H1 (cell line): ENCODE measurements at regions not wholly inside any gene's neighbourhood (a gene's known extent, or its start where the extent isn't known, plus 50 kb on each side); places are given as distances from the start of the nearest gene placed in this dataset.

Experiments used
- CTCF ChIA-PET: fragments of 300-600 bp; sonication (Branson Sonifier 250); formaldehyde crosslinking; loops from one replicate; lab custom pipeline; 2021; ENCODE audit not compliant: partially characterized antibody; lab: Charles Lee
- POLR2A ChIA-PET: fragments of 300-600 bp; sonication (Branson Sonifier 250); formaldehyde crosslinking; loops from one replicate; lab custom pipeline; 2021; ENCODE audit warnings: inconsistent platforms; ENCODE audit not compliant: partially characterized antibody; lab: Charles Lee
- DNase-seq, 2 experiments: peaks; one replicate each; pipeline versions ENCODE4 v3.0.0 to v3.0.0-alpha.2; 2010 to 2022; ENCODE audit warnings: low spot score in 2 of 2, low read depth in 1 of 2, mixed read lengths in 1 of 2
- FAIRE-seq: peaks from 2 replicates; lab custom pipeline; 2011; peaks lifted over from hg19 to GRCh38; lab: Jason Lieb, UNC
- H2AFZ ChIP-seq: 2 replicates; pipeline ENCODE4 v1.8.1; 2012; ENCODE audit warnings: low read length, inconsistent platforms
- H2AK5ac ChIP-seq: 2 replicates; pipeline ENCODE4 v1.6.1; 2013; ENCODE audit warnings: low read depth, low read length
- H2BK120ac ChIP-seq: replicated peaks from 2 replicates; pipeline ENCODE3; 2013; ENCODE audit warnings: low read depth, low read length, inconsistent platforms
- H2BK12ac ChIP-seq: 2 replicates; pipeline ENCODE4 v1.6.1; 2013; ENCODE audit warnings: low read depth, low read length
- H2BK15ac ChIP-seq: 2 replicates; pipeline ENCODE4 v1.6.1; 2013; ENCODE audit warnings: low read length
- H2BK20ac ChIP-seq: 2 replicates; pipeline ENCODE4 v1.6.1; 2013; ENCODE audit warnings: low read length
- H2BK5ac ChIP-seq: 2 replicates; pipeline ENCODE4 v1.6.1; 2013; ENCODE audit warnings: low read depth, low read length
- H3K14ac ChIP-seq: 2 replicates; pipeline ENCODE4 v1.6.1; 2013; ENCODE audit warnings: inconsistent platforms; ENCODE audit not compliant: insufficient read length
- H3K18ac ChIP-seq: 2 replicates; pipeline ENCODE4 v1.6.1; 2013; ENCODE audit warnings: low read length; ENCODE audit errors: extremely low read depth
- H3K23ac ChIP-seq: 2 replicates; pipeline ENCODE4 v1.6.1; 2013; ENCODE audit warnings: inconsistent platforms; ENCODE audit not compliant: insufficient read length
- H3K23me2 ChIP-seq: 2 replicates; pipeline ENCODE4 v1.6.1; 2013; ENCODE audit warnings: low read depth, low read length
- H3K27ac ChIP-seq: 2 replicates; pipeline ENCODE4 v1.6.1; 2011; ENCODE audit warnings: low read depth, low read length, inconsistent platforms
- H3K27me3 ChIP-seq, 4 experiments: replicated peaks in 1 of 4; 1 replicate in 1 of 4; 2 replicates in 3 of 4; pipeline versions ENCODE4 v1.6.1 to v1.8.1; 2011 to 2013; ENCODE audit warnings: low read length in 3 of 4, mild to moderate bottlenecking in 3 of 4, inconsistent platforms in 2 of 4, mixed read lengths in 2 of 4, moderate library complexity in 1 of 4; ENCODE audit not compliant: control insufficient read depth in 3 of 4, insufficient read depth in 3 of 4; ENCODE audit errors: extremely low read depth in 1 of 4
- H3K36me3 ChIP-seq, 4 experiments: 2 replicates each; pipeline versions ENCODE4 v1.6.1 to v1.8.1; 2011 to 2013; ENCODE audit warnings: mild to moderate bottlenecking in 4 of 4, low read length in 3 of 4, moderate library complexity in 2 of 4, control low read depth in 1 of 4, inconsistent platforms in 1 of 4; ENCODE audit not compliant: insufficient read depth in 4 of 4, control insufficient read depth in 2 of 4
- H3K4ac ChIP-seq: replicated peaks from 2 replicates; pipeline ENCODE3; 2013; ENCODE audit warnings: low read length, low read depth, mixed read lengths, inconsistent platforms; ENCODE audit not compliant: insufficient read length
- H3K4me1 ChIP-seq, 4 experiments: replicated peaks in 1 of 4; 1 replicate in 1 of 4; 2 replicates in 3 of 4; pipeline versions ENCODE4 v1.6.1 to v1.8.1; 2011 to 2013; ENCODE audit warnings: low read length in 3 of 4, inconsistent platforms in 2 of 4, mixed read lengths in 1 of 4; ENCODE audit not compliant: insufficient read depth in 4 of 4, control insufficient read depth in 3 of 4
- H3K4me2 ChIP-seq, 2 experiments: 2 replicates each; pipeline versions ENCODE4 v1.6.1 to v1.8.1; 2011 to 2013; ENCODE audit warnings: low read depth in 2 of 2, low read length in 2 of 2, control low read depth in 1 of 2, inconsistent platforms in 1 of 2, mild to moderate bottlenecking in 1 of 2; ENCODE audit not compliant: insufficient read depth in 1 of 2
- H3K4me3 ChIP-seq, 4 experiments: fragments of 200-600, 300-600 bp in 1 of 4; sonication (generic), shearing (Covaris generic), sonication (Bioruptor Twin) in 1 of 4; 2 replicates each; pipeline versions ENCODE4 v1.5.1 to v1.8.1; 2011 to 2016; ENCODE audit warnings: low read length in 4 of 4, low read depth in 3 of 4, control low read depth in 2 of 4, inconsistent platforms in 2 of 4, mild to moderate bottlenecking in 2 of 4, mixed read lengths in 1 of 4, moderate library complexity in 1 of 4; ENCODE audit not compliant: insufficient read depth in 2 of 4; ENCODE audit errors: extremely low read depth in 1 of 4
- H3K56ac ChIP-seq: replicated peaks from 2 replicates; pipeline ENCODE3; 2013; ENCODE audit warnings: low read depth, mild to moderate bottlenecking, mixed read lengths, low read length, inconsistent platforms; ENCODE audit not compliant: insufficient read length
- H3K79me1 ChIP-seq: 2 replicates; pipeline ENCODE4 v1.6.1; 2013; ENCODE audit warnings: low read depth, low read length, control low read depth
- H3K79me2 ChIP-seq, 2 experiments: 2 replicates each; pipeline versions ENCODE4 v1.6.1 to v1.8.1; 2012 to 2013; ENCODE audit warnings: low read length in 2 of 2, mild to moderate bottlenecking in 2 of 2, inconsistent platforms in 1 of 2; ENCODE audit not compliant: insufficient read depth in 2 of 2, control insufficient read depth in 1 of 2
- H3K9ac ChIP-seq, 4 experiments: replicated peaks in 1 of 4; 1 replicate in 1 of 4; 2 replicates in 3 of 4; pipeline versions ENCODE4 v1.6.1 to v1.8.1; 2011 to 2013; ENCODE audit warnings: low read depth in 3 of 4, low read length in 3 of 4, control low read depth in 2 of 4, mild to moderate bottlenecking in 2 of 4, moderate library complexity in 2 of 4, inconsistent platforms in 1 of 4; ENCODE audit errors: extremely low read depth in 1 of 4
- H3K9me3 ChIP-seq, 2 experiments: 2 replicates each; pipeline versions ENCODE4 v1.6.1 to v1.8.1; 2012 to 2013; ENCODE audit warnings: mild to moderate bottlenecking in 2 of 2, moderate library complexity in 2 of 2, control low read depth in 1 of 2, inconsistent platforms in 1 of 2, low read depth in 1 of 2, low read length in 1 of 2, mixed read lengths in 1 of 2; ENCODE audit not compliant: insufficient read depth in 2 of 2
- H4K20me1 ChIP-seq, 2 experiments: replicated peaks in 1 of 2; 2 replicates each; pipeline versions ENCODE3 to v1.8.1; 2011 to 2013; ENCODE audit warnings: inconsistent platforms in 2 of 2, low read length in 2 of 2, mild to moderate bottlenecking in 1 of 2; ENCODE audit not compliant: insufficient read depth in 2 of 2, control insufficient read depth in 1 of 2
- H4K5ac ChIP-seq: 2 replicates; pipeline ENCODE4 v1.6.1; 2013; ENCODE audit warnings: low read length, low read depth, mixed read lengths, inconsistent platforms; ENCODE audit not compliant: insufficient read length
- H4K8ac ChIP-seq: 2 replicates; pipeline ENCODE4 v1.8.0; 2013; ENCODE audit warnings: mild to moderate bottlenecking, moderate library complexity, low read length, inconsistent platforms; ENCODE audit not compliant: insufficient read depth; ENCODE audit errors: extremely low read depth
- H4K91ac ChIP-seq: replicated peaks from 2 replicates; pipeline ENCODE3; 2013; ENCODE audit warnings: low read length, mixed read lengths, inconsistent platforms; ENCODE audit not compliant: insufficient read length
- CBX5 ChIP-seq: fragments of 300-800, 300-1000 bp; sonication (generic); IDR thresholded peaks from 2 replicates; pipeline ENCODE4 v1.7.1; 2016; ENCODE audit warnings: antibody characterized with exemption, low read length, low read depth
- CTCF ChIP-seq, 3 experiments: IDR thresholded peaks; 1 replicate in 2 of 3; 2 replicates in 1 of 3; pipeline versions ENCODE4 v1.5.1 to v1.6.1; 2011; ENCODE audit warnings: low read length in 3 of 3, mild to moderate bottlenecking in 3 of 3, inconsistent platforms in 2 of 3, low read depth in 1 of 3, moderate library complexity in 1 of 3; ENCODE audit not compliant: insufficient read depth in 1 of 3; ENCODE audit errors: control extremely low read depth in 1 of 3
- EZH2 ChIP-seq: fragments of 200-600 bp; sonication (generic); IDR thresholded peaks from 2 replicates; pipeline ENCODE4 v1.7.1; 2012; ENCODE audit warnings: low read depth, mild to moderate bottlenecking, moderate library complexity, low read length, inconsistent platforms; ENCODE audit not compliant: severe bottlenecking
- HDAC6 ChIP-seq: IDR thresholded peaks from one replicate; pipeline ENCODE4 v1.7.1; 2012; ENCODE audit warnings: low read depth, mild to moderate bottlenecking, inconsistent platforms, low read length, moderate library complexity
- WGBS, 2 experiments: shearing (Covaris generic) in 1 of 2; methylation state at CpG; one replicate each; pipeline versions ENCODE4 v1.1.6 to v1.1.7; 2013 to 2015; ENCODE audit warnings: low lambda C conversion rate in 2 of 2, mixed read lengths in 2 of 2, inconsistent platforms in 1 of 2, low coverage in 1 of 2, missing lambda C conversion rate in 1 of 2; ENCODE audit not compliant: insufficient replicate concordance in 2 of 2, insufficient coverage in 1 of 2, insufficient read length in 1 of 2; ENCODE audit errors: extremely low coverage in 1 of 2, missing lambda C conversion rate in 1 of 2; 5-methylcytosine and 5-hydroxymethylcytosine counted together

DNA sequence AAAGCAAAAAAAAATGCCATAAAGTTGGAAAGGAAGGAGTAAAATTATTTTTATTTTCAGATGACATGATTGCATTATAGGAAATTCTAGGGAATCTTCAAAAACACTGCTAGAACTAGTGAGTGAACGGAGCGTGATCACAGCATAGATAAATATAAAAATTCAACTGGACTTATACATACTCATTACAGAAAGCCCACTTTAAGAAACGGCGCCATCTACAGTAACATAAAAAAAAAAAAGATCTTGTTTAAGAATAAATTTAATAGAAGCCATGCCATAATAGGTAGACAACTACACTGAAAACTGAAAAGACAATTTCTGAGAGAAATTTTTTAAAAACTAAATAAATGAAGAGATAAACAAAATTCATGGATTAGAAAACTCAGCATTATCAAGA is 623.1 kb upstream of the MGMT start:
- Histone ChIP-seq H3K23me2 (no peaks in the 10 kb centered on the region), H3K23ac (no peak overlapping the region), H3K36me3 (no peaks in the 10 kb centered on the region), H3K4me1 (no peaks in the 10 kb centered on the region), H3K56ac (no peak overlapping the region), H3K4me3 (no peak overlapping the region), H3K14ac (no peak overlapping the region), H4K5ac (no peak overlapping the region), H3K79me2 (no peaks in the 10 kb centered on the region), H2AFZ (no peak overlapping the region), H2BK5ac (no peak overlapping the region), H3K27me3 (no peaks in the 10 kb centered on the region), H3K4ac (no peak overlapping the region), H4K8ac (no peak overlapping the region), H2AK5ac (no peak overlapping the region), H3K9me3 (no peaks in the 10 kb centered on the region), H2BK15ac (no peak overlapping the region), H4K91ac (no peak overlapping the region), H3K27ac (no peak overlapping the region), H2BK120ac (no peak overlapping the region), H3K4me2 (no peak overlapping the region), H3K9ac (no peak overlapping the region), H3K18ac (no peak overlapping the region), H2BK12ac (no peak overlapping the region), H4K20me1 (no peaks in the 10 kb centered on the region), H3K79me1 (no peaks in the 10 kb centered on the region), H2BK20ac (no peak overlapping the region)
- ChIA-PET CTCF (interaction anchor here (0.6 to 1.1 kb wide), 6 partner anchors 11 to 234 kb away, joined by 3 to 4 read pairs (median 3); no protein-coding TSS in a partner anchor), POLR2A (no interaction called here)
- DNase-seq = no peak
- TF ChIP-seq CBX5 (no peak), CTCF (IDR thresholded peaks at IDR 0.05; ENCODE audit: control extremely low read depth in 1 of 3, insufficient read depth in 1 of 3, low read depth in 1 of 3, low read length in 3 of 3) (peak in 1 of 3 experiments; percentile 9; a peak in 1 of 4 replicates), HDAC6 (no peak), EZH2 (no peak)
- 71% methylated on average over 4 of the region's 4 CpGs; no CpG with 5 or more reads in 1 of the 2 experiments for WGBS, 2 experiments
- no peak for FAIRE-seq
